SK-N-SH treated with all-trans-retinoic acid at 6 μM for 48 hours (cell line): ENCODE measurements at regions not wholly inside any gene's neighbourhood (a gene's known extent, or its start where the extent isn't known, plus 50 kb on each side); places are given as distances from the start of the nearest gene placed in this dataset.
"Not testable (repeated sequence)": the region's sequence is repeated elsewhere in the genome, so short reads cannot be mapped to it uniquely, and the experiment has no call there.

ENCODE experiments used
- ATAC-seq: fragments of 200-7000 bp; cut with Tn5 transposase; 3 replicates; pipeline ENCODE4 v1.9.1; 2020; ENCODE audit warnings: mild to moderate bottlenecking, moderate library complexity
- ARNTL ChIP-seq: fragments of 450-650 bp; formaldehyde crosslinking; IDR thresholded peaks from 2 replicates; pipeline ENCODE4 v1.5.0; 2020; ENCODE audit warnings: low read depth, mild to moderate bottlenecking, moderate library complexity, borderline replicate concordance
- BACH2 ChIP-seq: fragments of 250-450 bp; sonication (Bioruptor Pico); IDR thresholded peaks from 2 replicates; pipeline ENCODE4 v1.9.0; 2021; ENCODE audit warnings: mild to moderate bottlenecking, borderline replicate concordance
- CSDC2 ChIP-seq: fragments of 250-450 bp; sonication (Bioruptor Pico); IDR thresholded peaks from 2 replicates; pipeline ENCODE4 v1.5.0; 2020; ENCODE audit warnings: mild to moderate bottlenecking, moderate library complexity
- ESRRG ChIP-seq: fragments of 250-450 bp; sonication (Bioruptor Pico); IDR thresholded peaks from 2 replicates; pipeline ENCODE4 v1.6.1; 2021; ENCODE audit warnings: mild to moderate bottlenecking
- GLIS3 ChIP-seq: fragments of 250-450 bp; sonication (Bioruptor Pico); IDR thresholded peaks from 2 replicates; pipeline ENCODE4 v1.5.0; 2020; ENCODE audit warnings: mild to moderate bottlenecking, moderate library complexity
- ISL1 ChIP-seq: fragments of 250-450 bp; sonication (Bioruptor Pico); IDR thresholded peaks from 2 replicates; pipeline ENCODE4 v2.1.2; 2022; ENCODE audit warnings: mild to moderate bottlenecking, moderate library complexity
- PPARA ChIP-seq: fragments of 250-450 bp; sonication (Bioruptor Pico); IDR thresholded peaks from 2 replicates; pipeline ENCODE4 v1.5.0; 2020; ENCODE audit warnings: mild to moderate bottlenecking, borderline replicate concordance
- SNAI2 ChIP-seq: fragments of 250-450 bp; sonication (Bioruptor Pico); IDR thresholded peaks from 2 replicates; pipeline ENCODE4 v1.5.0; 2020; ENCODE audit warnings: mild to moderate bottlenecking, moderate library complexity
- TCF4 ChIP-seq: fragments of 250-450 bp; sonication (Bioruptor Pico); IDR thresholded peaks from 2 replicates; pipeline ENCODE4 v1.8.0; 2021; ENCODE audit warnings: mild to moderate bottlenecking, moderate library complexity, borderline replicate concordance
- ZC3H10 ChIP-seq: fragments of 250-450 bp; sonication (Bioruptor Pico); IDR thresholded peaks from 2 replicates; pipeline ENCODE4 v1.5.1; 2021; ENCODE audit warnings: mild to moderate bottlenecking, moderate library complexity
- ZFP3 ChIP-seq: fragments of 250-450 bp; sonication (Bioruptor Pico); IDR thresholded peaks from 2 replicates; pipeline ENCODE4 v1.5.0; 2020; ENCODE audit warnings: mild to moderate bottlenecking, moderate library complexity
- ZFP30 ChIP-seq: fragments of 450-650 bp; formaldehyde crosslinking; IDR thresholded peaks from 2 replicates; pipeline ENCODE4 v1.5.0; 2022; ENCODE audit warnings: mild to moderate bottlenecking, moderate library complexity
- ZNF565 ChIP-seq: fragments of 450-650 bp; formaldehyde crosslinking; conservative IDR thresholded peaks from 2 replicates; pipeline ENCODE4 v1.5.0; 2020; ENCODE audit warnings: low read depth, mild to moderate bottlenecking, moderate library complexity
- ZNF70 ChIP-seq: fragments of 450-650 bp; formaldehyde crosslinking; IDR thresholded peaks from 2 replicates; pipeline ENCODE4 v1.5.0; 2020; ENCODE audit warnings: mild to moderate bottlenecking, moderate library complexity
- ZNF8 ChIP-seq: fragments of 450-650 bp; formaldehyde crosslinking; IDR thresholded peaks from 2 replicates; pipeline ENCODE4 v1.5.0; 2020; ENCODE audit warnings: mild to moderate bottlenecking, moderate library complexity
- TF ChIP-seq, protein P1 (sequence below): fragments of 250-450 bp; sonication (Bioruptor Pico); IDR thresholded peaks from 2 replicates; pipeline ENCODE4 v1.5.0; 2020; ENCODE audit warnings: mild to moderate bottlenecking, moderate library complexity
- TF ChIP-seq, protein P2 (sequence below): fragments of 250-450 bp; sonication (Bioruptor Pico); IDR thresholded peaks from 2 replicates; pipeline ENCODE4 v1.5.1; 2020; ENCODE audit warnings: low read depth, mild to moderate bottlenecking, moderate library complexity
- TF ChIP-seq, protein P3 (sequence below): fragments of 250-450 bp; sonication (Bioruptor Pico); IDR thresholded peaks from 2 replicates; pipeline ENCODE4 v1.5.1; 2021; ENCODE audit warnings: mild to moderate bottlenecking, moderate library complexity
- TF ChIP-seq, protein P4 (sequence below): fragments of 250-450 bp; sonication (Bioruptor Pico); IDR thresholded peaks from 2 replicates; pipeline ENCODE4 v1.8.0; 2020; ENCODE audit warnings: mild to moderate bottlenecking, moderate library complexity, borderline replicate concordance
- TF ChIP-seq, protein P5 (sequence below): fragments of 250-450 bp; sonication (Bioruptor Pico); IDR thresholded peaks from 2 replicates; pipeline ENCODE4 v1.8.0; 2021; ENCODE audit warnings: low read depth, mild to moderate bottlenecking, moderate library complexity, borderline replicate concordance

DNA sequence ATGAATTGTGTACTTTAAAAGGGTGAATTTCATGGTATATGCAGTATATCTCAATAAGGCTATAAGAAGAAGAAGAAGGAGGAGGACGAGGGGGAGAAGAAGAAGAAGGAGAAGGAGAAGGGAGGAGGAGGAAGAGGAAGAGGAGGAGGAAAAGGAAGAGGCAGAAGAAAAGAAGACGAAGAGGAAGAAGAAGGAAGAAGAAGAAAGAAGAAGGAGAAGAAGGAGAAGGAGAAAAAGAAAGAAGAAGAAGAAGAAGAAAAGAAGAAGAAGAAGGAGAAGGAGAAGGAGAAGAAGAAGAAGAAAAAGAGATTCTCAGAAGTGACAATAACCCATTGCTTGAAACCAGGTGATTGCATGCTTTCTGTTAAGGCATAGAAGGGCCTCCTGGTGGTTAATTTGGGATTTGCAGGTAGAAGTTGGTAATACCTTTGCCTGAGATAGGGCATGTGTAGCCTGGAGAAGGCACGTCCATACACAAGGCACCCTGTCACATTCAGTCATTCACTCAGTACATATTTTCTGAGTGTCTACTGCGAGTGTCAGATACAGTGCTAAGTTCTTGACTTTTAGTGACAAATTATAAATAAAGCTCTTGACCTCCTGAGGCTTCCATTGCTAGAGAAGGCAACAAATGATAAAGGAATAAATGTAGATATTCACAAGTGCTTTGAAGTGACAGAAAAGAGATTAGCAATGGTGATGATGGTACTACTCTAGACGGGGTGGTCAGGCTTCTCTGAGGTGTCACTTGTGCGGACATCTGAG is 231.3 kb downstream of the NPR3 start (continued):
- TF ChIP-seq, protein P1, sequence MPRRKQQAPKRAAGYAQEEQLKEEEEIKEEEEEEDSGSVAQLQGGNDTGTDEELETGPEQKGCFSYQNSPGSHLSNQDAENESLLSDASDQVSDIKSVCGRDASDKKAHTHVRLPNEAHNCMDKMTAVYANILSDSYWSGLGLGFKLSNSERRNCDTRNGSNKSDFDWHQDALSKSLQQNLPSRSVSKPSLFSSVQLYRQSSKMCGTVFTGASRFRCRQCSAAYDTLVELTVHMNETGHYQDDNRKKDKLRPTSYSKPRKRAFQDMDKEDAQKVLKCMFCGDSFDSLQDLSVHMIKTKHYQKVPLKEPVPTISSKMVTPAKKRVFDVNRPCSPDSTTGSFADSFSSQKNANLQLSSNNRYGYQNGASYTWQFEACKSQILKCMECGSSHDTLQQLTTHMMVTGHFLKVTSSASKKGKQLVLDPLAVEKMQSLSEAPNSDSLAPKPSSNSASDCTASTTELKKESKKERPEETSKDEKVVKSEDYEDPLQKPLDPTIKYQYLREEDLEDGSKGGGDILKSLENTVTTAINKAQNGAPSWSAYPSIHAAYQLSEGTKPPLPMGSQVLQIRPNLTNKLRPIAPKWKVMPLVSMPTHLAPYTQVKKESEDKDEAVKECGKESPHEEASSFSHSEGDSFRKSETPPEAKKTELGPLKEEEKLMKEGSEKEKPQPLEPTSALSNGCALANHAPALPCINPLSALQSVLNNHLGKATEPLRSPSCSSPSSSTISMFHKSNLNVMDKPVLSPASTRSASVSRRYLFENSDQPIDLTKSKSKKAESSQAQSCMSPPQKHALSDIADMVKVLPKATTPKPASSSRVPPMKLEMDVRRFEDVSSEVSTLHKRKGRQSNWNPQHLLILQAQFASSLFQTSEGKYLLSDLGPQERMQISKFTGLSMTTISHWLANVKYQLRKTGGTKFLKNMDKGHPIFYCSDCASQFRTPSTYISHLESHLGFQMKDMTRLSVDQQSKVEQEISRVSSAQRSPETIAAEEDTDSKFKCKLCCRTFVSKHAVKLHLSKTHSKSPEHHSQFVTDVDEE = no peak
- no peak for TF ChIP-seq ZC3H10 (CRISPR knock-in tag)
- TF ChIP-seq GLIS3 (CRISPR knock-in tag) = no peak

DNA sequence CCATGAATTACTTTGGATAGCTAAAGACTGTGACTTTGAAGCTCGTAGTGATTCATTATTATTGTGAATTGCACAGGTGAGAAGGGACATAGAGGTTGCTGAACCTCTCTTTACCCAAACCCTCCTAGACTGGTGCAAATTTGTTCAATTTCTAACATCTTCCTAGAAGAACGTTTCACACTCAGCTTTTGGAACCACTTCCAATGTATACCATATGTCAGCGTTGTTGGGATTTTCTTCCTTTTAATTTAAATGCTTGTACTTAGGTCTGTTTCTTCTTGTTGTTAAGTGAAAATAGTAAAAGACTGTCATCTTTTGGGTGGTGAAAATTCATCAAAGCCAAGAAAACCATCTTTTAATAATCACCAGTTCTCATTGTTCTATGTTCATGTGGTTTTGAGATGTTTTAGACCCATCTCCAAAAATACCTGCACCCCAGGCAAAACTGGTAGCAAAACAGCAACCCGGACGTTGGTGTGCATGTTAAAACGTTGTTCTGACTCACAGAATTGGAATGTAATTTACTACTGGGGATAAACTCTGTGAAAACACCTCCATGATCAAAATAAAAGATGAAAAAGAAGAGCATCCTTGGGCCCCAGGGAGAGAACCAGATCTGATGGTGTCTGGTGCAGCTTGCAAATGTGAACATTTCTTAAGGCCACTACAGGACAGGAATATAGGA is 238.3 kb downstream of the NPR3 start:
- TF ChIP-seq ESRRG (no peak), ZC3H10 (CRISPR knock-in tag) (no peak), BACH2 (CRISPR knock-in tag) (no peak), CSDC2 (no peak)
- TF ChIP-seq, protein P1 = no peak
- no peak for ATAC-seq

DNA sequence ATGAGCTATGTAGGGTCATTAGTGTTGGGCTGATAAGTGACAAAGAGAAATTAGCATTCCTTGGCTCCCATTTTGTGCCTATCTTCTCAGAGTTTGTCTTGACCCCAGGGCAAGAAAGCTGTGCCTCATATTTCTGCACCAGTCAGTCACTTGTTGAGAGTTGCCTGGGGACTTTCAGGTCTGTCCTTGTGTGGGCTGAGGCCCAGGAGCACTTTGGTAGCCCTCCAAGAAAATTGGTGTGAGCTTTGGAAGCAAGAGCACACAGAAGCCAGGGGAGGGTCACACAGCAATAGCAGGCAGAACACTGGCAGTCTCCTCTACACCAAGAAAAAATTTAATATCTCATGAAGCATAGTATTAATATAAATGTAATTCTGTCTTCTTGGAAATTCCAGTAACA is 239.9 kb downstream of the NPR3 start:
- no peak for TF ChIP-seq ZFP30 (CRISPR knock-in tag)
- TF ChIP-seq, all 23 proteins: peak for 0
- no peak for ATAC-seq

DNA sequence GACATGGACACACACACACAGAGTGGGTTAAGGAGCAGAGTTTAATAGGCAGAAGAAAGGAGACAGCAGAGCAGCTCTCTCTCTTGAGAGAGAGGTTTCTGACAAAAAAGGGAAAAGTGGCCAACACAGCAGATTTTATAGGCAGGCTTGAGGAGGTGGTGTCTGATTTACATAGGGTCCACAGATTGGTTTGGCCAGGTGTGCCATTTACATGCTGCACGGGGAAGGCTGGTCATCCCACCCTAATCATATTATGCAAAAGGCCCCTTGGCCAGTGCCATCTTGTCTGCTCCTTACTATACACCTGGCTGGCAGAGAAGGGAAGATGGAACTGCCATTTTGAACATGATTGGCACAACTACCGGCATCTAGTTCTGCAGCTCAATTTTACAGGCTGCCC is 240.8 kb downstream of the NPR3 start:
- no peak for ATAC-seq

DNA sequence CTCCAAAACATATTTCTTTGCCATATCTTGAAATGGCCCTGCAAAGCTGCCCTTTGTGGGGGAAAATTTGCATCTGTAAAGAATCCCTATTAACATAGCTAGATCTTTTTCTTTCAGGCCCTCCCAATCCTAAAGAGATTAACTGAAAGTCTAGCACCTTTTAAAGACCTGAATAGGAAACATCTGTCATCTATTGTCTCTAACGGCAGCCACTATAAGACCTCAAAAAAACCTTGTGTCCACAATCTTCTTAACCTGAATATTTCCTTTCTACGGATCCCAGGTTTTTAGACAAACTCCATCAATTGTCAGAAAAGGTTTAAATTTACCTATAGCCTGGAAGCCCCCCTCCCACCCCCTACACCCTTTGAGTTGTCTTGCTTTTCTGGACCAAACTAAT is 241.3 kb downstream of the NPR3 start:
- ATAC-seq = not testable (repeated sequence)

More for the DNA sequence above, 240.8 kb downstream of the NPR3 start:
- TF ChIP-seq ISL1 (CRISPR knock-in tag) = no peak
- TF ChIP-seq, protein P2, sequence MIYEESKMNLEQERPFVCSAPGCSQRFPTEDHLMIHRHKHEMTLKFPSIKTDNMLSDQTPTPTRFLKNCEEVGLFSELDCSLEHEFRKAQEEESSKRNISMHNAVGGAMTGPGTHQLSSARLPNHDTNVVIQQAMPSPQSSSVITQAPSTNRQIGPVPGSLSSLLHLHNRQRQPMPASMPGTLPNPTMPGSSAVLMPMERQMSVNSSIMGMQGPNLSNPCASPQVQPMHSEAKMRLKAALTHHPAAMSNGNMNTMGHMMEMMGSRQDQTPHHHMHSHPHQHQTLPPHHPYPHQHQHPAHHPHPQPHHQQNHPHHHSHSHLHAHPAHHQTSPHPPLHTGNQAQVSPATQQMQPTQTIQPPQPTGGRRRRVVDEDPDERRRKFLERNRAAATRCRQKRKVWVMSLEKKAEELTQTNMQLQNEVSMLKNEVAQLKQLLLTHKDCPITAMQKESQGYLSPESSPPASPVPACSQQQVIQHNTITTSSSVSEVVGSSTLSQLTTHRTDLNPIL = no peak
- no peak for TF ChIP-seq ARNTL (CRISPR knock-in tag)
- no peak for TF ChIP-seq ZFP3 (CRISPR knock-in tag)
- TF ChIP-seq ZC3H10 (CRISPR knock-in tag) = no peak
- TF ChIP-seq, protein P3, sequence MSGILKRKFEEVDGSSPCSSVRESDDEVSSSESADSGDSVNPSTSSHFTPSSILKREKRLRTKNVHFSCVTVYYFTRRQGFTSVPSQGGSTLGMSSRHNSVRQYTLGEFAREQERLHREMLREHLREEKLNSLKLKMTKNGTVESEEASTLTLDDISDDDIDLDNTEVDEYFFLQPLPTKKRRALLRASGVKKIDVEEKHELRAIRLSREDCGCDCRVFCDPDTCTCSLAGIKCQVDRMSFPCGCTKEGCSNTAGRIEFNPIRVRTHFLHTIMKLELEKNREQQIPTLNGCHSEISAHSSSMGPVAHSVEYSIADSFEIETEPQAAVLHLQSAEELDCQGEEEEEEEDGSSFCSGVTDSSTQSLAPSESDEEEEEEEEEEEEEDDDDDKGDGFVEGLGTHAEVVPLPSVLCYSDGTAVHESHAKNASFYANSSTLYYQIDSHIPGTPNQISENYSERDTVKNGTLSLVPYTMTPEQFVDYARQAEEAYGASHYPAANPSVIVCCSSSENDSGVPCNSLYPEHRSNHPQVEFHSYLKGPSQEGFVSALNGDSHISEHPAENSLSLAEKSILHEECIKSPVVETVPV (CRISPR knock-in tag) = no peak
- no peak for TF ChIP-seq ZNF8 (CRISPR knock-in tag)
- TF ChIP-seq ZNF70 (CRISPR knock-in tag) = no peak
- no peak for TF ChIP-seq TCF4 (CRISPR knock-in tag)

DNA sequence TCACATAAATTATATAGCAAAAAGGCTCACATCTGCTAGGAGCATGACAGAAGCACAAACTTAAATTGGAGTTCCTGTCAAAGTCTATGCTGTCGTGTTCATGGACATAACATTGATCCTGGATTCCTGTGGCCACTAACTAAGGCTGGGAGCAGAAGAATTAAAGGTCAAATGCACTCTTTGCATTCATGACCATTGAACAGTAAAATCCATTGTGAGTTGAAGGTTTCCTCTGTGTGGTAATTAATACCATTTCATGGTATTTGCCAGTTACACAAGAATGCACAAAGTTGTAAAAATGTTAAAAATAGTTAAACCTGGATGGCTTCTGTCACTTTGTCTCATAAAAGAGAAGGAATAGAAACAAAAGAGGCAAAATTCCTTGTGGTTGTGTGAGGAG is 242.6 kb downstream of the NPR3 start:
- ATAC-seq = no peak
- TF ChIP-seq ESRRG (no peak), TCF4 (CRISPR knock-in tag) (no peak), PPARA (no peak), ARNTL (CRISPR knock-in tag) (no peak), CSDC2 (no peak), SNAI2 (CRISPR knock-in tag) (no peak), ZNF565 (CRISPR knock-in tag) (no peak), ZFP3 (CRISPR knock-in tag) (no peak)
- TF ChIP-seq, protein P4, sequence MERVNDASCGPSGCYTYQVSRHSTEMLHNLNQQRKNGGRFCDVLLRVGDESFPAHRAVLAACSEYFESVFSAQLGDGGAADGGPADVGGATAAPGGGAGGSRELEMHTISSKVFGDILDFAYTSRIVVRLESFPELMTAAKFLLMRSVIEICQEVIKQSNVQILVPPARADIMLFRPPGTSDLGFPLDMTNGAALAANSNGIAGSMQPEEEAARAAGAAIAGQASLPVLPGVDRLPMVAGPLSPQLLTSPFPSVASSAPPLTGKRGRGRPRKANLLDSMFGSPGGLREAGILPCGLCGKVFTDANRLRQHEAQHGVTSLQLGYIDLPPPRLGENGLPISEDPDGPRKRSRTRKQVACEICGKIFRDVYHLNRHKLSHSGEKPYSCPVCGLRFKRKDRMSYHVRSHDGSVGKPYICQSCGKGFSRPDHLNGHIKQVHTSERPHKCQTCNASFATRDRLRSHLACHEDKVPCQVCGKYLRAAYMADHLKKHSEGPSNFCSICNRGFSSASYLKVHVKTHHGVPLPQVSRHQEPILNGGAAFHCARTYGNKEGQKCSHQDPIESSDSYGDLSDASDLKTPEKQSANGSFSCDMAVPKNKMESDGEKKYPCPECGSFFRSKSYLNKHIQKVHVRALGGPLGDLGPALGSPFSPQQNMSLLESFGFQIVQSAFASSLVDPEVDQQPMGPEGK (CRISPR knock-in tag) = no peak
- TF ChIP-seq, protein P5, sequence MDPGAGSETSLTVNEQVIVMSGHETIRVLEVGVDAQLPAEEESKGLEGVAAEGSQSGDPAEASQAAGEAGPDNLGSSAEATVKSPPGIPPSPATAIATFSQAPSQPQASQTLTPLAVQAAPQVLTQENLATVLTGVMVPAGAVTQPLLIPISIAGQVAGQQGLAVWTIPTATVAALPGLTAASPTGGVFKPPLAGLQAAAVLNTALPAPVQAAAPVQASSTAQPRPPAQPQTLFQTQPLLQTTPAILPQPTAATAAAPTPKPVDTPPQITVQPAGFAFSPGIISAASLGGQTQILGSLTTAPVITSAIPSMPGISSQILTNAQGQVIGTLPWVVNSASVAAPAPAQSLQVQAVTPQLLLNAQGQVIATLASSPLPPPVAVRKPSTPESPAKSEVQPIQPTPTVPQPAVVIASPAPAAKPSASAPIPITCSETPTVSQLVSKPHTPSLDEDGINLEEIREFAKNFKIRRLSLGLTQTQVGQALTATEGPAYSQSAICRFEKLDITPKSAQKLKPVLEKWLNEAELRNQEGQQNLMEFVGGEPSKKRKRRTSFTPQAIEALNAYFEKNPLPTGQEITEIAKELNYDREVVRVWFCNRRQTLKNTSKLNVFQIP (CRISPR knock-in tag) = no peak
